ENCODE measurements at regions not wholly inside any gene's neighbourhood (a gene's known extent, or its start where the extent isn't known, plus 50 kb on each side); places are given as distances from the start of the nearest gene placed in this dataset.

GRCh38 chr15:96268442-96269204 is 61.9 kb upstream of the NR2F2 start:
- TF ChIP-seq CTCF (IDR thresholded peaks at IDR 0.05) (no peak), POLR2AphosphoS5 (IDR thresholded peaks at IDR 0.05) (no peak), POLR2A (IDR thresholded peaks at IDR 0.05) (no peak), EP300 (IDR thresholded peaks at IDR 0.05) (no peak)

All from suprapubic skin (tissue), 4 donors.